Ovary (tissue), 7 donors: ENCODE measurements at regions not wholly inside any gene's neighbourhood (a gene's known extent, or its start where the extent isn't known, plus 50 kb on each side); places are given as distances from the start of the nearest gene placed in this dataset.

Experiments used
- DNase-seq, 5 donors: peaks; one replicate each; pipeline ENCODE4 v3.0.0-alpha.2; 2019 to 2020
- H3K27ac ChIP-seq, 2 donors: fragments of 200-600 bp; one replicate each; pipeline versions ENCODE4 v1.5.1 to v1.8.0; 2019 to 2022
- H3K27me3 ChIP-seq: fragments of 200-600 bp; one replicate; pipeline ENCODE4 v1.8.0; 2022
- H3K36me3 ChIP-seq: fragments of 200-600 bp; sonication (generic); one replicate; pipeline ENCODE4 v1.5.1; 2019
- H3K4me1 ChIP-seq: one replicate; pipeline ENCODE4 v1.8.1; 2013; ENCODE audit warnings: mild to moderate bottlenecking, moderate library complexity; ENCODE audit not compliant: insufficient read depth
- H3K4me3 ChIP-seq: fragments of 200-600 bp; sonication (generic); one replicate; pipeline ENCODE4 v1.5.1; 2017
- H3K9me3 ChIP-seq, 2 donors: fragments of 200-600 bp in 1 of 2; sonication (generic) in 1 of 2; one replicate each; pipeline versions ENCODE4 v1.5.1 to v1.8.1; 2013 to 2019; ENCODE audit warnings: mild to moderate bottlenecking in 1 of 2, moderate library complexity in 1 of 2
- EP300 ChIP-seq: sonication (generic); formaldehyde crosslinking; IDR thresholded peaks from one replicate; pipeline ENCODE4 v1.6.1; 2017; ENCODE audit warnings: antibody characterized with exemption
- POLR2A ChIP-seq: fragments of 450-650 bp; IDR thresholded peaks from one replicate; pipeline ENCODE4 v1.6.1; 2017; ENCODE audit warnings: antibody characterized with exemption, mild to moderate bottlenecking, moderate library complexity
- WGBS, 3 donors: extraction: QIAGEN DNeasy Blood & Tissue Kit in 1 of 3; methylation state at CpG; one replicate each; pipeline versions ENCODE4 v1.1.5 to v1.1.7; 2013 to 2017; 5-methylcytosine and 5-hydroxymethylcytosine counted together
- intact Hi-C, 4 donors: fragments of 100-400 bp; cut with DNase I; formaldehyde crosslinking; loops; one replicate each; pipeline versions ENCODE4 v1.11.0 to v1.15.1; 2022 to 2023
- TF ChIP-seq, protein P1 (sequence below), 3 donors: fragments of 450-650 bp in 2 of 3; fragments of 200-600 bp in 1 of 3; IDR thresholded peaks; one replicate each; pipeline versions ENCODE4 v1.5.1 to v1.8.0; 2016 to 2022; ENCODE audit warnings: antibody characterized with exemption in 3 of 3, mild to moderate bottlenecking in 1 of 3
- donor health status: DM: no; HTN: no; CAD: no; lungs with moderate emphysema.
- donor health status: DM: no; HTN: no; CAD: no.
- donor health status: Bipolar disorder and iron deficiency.
- donor health status: DM: no; HTN: no; CAD: no.
- donor health status: DM: yes; HTN: yes; CAD: no.

DNA sequence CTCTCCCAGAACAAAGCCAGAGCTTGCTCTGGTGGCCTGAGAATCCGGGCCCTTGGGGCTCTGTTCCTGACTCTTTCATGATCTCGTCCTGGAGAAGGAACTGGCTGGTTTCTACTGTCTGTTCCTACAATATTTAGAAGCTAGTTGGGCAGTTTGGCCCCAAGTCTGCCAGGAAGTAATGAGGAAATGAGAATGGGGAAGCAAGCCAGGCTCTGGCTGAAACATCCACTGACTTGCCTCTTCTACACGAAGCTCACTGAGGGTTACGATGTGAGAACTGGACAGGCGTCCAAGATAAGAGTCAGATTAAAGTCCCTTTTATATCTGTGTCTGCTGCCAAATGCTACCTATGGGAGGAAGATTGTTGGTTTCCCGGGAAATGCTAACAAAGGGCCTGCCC, 110.0 kb upstream of the KIRREL3 start:
- Histone ChIP-seq H3K27ac (no peak overlapping the region), H3K4me3 (no peak overlapping the region), H3K27me3 (no peaks in the 10 kb centered on the region), H3K9me3 (no peaks in the 10 kb centered on the region), H3K4me1 (no peaks in the 10 kb centered on the region), H3K36me3 (no peaks in the 10 kb centered on the region)
- no peak for DNase-seq
- no peak for TF ChIP-seq POLR2A
- TF ChIP-seq EP300, result no peak
- TF ChIP-seq, protein P1, sequence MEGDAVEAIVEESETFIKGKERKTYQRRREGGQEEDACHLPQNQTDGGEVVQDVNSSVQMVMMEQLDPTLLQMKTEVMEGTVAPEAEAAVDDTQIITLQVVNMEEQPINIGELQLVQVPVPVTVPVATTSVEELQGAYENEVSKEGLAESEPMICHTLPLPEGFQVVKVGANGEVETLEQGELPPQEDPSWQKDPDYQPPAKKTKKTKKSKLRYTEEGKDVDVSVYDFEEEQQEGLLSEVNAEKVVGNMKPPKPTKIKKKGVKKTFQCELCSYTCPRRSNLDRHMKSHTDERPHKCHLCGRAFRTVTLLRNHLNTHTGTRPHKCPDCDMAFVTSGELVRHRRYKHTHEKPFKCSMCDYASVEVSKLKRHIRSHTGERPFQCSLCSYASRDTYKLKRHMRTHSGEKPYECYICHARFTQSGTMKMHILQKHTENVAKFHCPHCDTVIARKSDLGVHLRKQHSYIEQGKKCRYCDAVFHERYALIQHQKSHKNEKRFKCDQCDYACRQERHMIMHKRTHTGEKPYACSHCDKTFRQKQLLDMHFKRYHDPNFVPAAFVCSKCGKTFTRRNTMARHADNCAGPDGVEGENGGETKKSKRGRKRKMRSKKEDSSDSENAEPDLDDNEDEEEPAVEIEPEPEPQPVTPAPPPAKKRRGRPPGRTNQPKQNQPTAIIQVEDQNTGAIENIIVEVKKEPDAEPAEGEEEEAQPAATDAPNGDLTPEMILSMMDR (IDR thresholded peaks at IDR 0.05), result no peak
- intact Hi-C loops, result no loop called here
- WGBS, 3 donors, result 29 to 36% (median 32%) methylated on average over 6 of the region's 6 CpGs

DNA sequence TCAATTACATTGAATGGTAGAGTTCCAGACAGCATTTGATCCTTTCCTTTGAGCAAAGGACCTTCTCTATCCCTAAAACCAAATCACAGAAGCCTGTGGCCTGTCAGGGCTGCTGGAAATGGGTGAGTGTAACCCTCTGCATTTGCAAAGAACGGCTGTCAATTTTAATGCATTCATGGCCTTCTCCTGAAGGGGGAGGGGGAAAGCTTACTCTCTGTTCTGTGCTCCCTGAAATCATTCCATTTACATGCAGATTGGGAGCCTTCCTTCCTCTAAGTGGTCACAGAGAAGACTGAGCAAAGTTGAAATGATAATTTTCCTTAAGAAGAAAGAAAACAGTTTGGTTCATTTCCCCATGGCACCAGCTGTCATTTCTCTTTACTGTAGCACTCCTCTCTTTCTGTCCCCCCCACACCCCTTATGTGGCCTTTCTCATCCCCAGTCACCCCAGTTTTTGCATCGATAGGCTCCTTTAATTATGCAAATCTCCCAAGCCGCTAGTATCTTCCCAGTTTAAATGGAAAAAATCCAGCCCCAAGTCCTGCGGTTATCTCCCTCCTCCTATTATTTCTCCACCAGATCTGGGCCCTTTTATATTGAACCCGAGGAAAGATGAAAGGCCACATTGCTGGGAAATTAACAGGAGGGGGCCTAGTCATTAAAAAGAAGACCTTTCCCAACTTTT, 109.4 kb upstream of the KIRREL3 start:
- no peak for DNase-seq
- Histone ChIP-seq H3K27ac (no peak overlapping the region), H3K27me3 (no peaks in the 10 kb centered on the region), H3K4me1 (no peaks in the 10 kb centered on the region), H3K4me3 (no peak overlapping the region), H3K36me3 (no peaks in the 10 kb centered on the region), H3K9me3 (no peaks in the 10 kb centered on the region)
- 41 to 56% (median 43%) methylated on average over 5 of the region's 5 CpGs for WGBS, 3 donors
- intact Hi-C loops, result no loop called here
- TF ChIP-seq EP300 (no peak), POLR2A (no peak)
- TF ChIP-seq, protein P1 (IDR thresholded peaks at IDR 0.05), result no peak

GRCh38 chr11:127108838-127109237, 108.3 kb upstream of the KIRREL3 start:
- Histone ChIP-seq H3K9me3 (no peaks in the 10 kb centered on the region), H3K4me3 (no peak overlapping the region), H3K27me3 (no peaks in the 10 kb centered on the region), H3K27ac (no peak overlapping the region), H3K36me3 (no peaks in the 10 kb centered on the region), H3K4me1 (no peaks in the 10 kb centered on the region)
- intact Hi-C loops, result no loop called here
- WGBS, 3 donors, result 57 to 73% (median 65%) methylated on average over 3 of the region's 3 CpGs
- TF ChIP-seq POLR2A (no peak), EP300 (no peak)
- TF ChIP-seq, protein P1 (IDR thresholded peaks at IDR 0.05), result no peak
- DNase-seq, result no peak

DNA sequence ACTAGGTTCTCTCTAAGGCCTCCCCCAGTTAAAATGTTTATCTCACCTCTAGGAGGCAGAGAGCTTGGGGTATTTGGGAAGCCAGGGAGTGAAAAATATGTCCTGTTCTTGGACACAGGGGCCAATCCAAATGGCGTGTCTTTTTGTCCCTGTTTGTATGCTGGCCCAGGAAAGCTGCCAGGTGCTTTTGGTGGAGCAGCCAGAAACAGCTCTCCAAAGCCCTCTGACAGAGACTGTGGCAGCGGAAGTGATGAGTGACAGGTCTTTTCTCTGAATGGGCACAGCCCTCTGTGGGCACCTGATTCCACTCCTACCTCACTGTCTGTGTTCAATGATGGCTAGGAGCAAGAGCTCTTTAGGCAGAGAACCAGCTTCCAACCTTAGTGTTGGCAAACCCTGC, 106.4 kb upstream of the KIRREL3 start:
- H3K4me1 ChIP-seq, result no peaks in the 10 kb centered on the region
- H3K27ac ChIP-seq, result no peak overlapping the region
- H3K9me3 ChIP-seq, result no peaks in the 10 kb centered on the region
- intact Hi-C loops, result no loop called here
- H3K27me3 ChIP-seq, result no peaks in the 10 kb centered on the region
- WGBS, 3 donors, result 82 to 89% (median 87%) methylated on average over 2 of the region's 2 CpGs
- no peak for DNase-seq
- H3K36me3 ChIP-seq, result no peaks in the 10 kb centered on the region
- H3K4me3 ChIP-seq, result no peak overlapping the region
- no peak for TF ChIP-seq POLR2A
- TF ChIP-seq EP300, result no peak
- TF ChIP-seq, protein P1 (IDR thresholded peaks at IDR 0.05), result no peak
